H1 (cell line): ENCODE measurements at regions not wholly inside any gene's neighbourhood (a gene's known extent, or its start where the extent isn't known, plus 50 kb on each side); places are given as distances from the start of the nearest gene placed in this dataset.
A peak's percentile ranks its signal among the peaks of the same experiment; 100 is the strongest.

Experiments used
- CTCF ChIA-PET: fragments of 300-600 bp; sonication (Branson Sonifier 250); formaldehyde crosslinking; loops from one replicate; lab custom pipeline; 2021; ENCODE audit not compliant: partially characterized antibody; lab: Charles Lee
- POLR2A ChIA-PET: fragments of 300-600 bp; sonication (Branson Sonifier 250); formaldehyde crosslinking; loops from one replicate; lab custom pipeline; 2021; ENCODE audit warnings: inconsistent platforms; ENCODE audit not compliant: partially characterized antibody; lab: Charles Lee
- DNase-seq, 2 experiments: peaks; one replicate each; pipeline versions ENCODE4 v3.0.0 to v3.0.0-alpha.2; 2010 to 2022; ENCODE audit warnings: low spot score in 2 of 2, low read depth in 1 of 2, mixed read lengths in 1 of 2
- FAIRE-seq: peaks from 2 replicates; lab custom pipeline; 2011; peaks lifted over from hg19 to GRCh38; lab: Jason Lieb, UNC
- H2AFZ ChIP-seq: 2 replicates; pipeline ENCODE4 v1.8.1; 2012; ENCODE audit warnings: low read length, inconsistent platforms
- H2AK5ac ChIP-seq: 2 replicates; pipeline ENCODE4 v1.6.1; 2013; ENCODE audit warnings: low read depth, low read length
- H2BK120ac ChIP-seq: replicated peaks from 2 replicates; pipeline ENCODE3; 2013; ENCODE audit warnings: low read depth, low read length, inconsistent platforms
- H2BK12ac ChIP-seq: 2 replicates; pipeline ENCODE4 v1.6.1; 2013; ENCODE audit warnings: low read depth, low read length
- H2BK15ac ChIP-seq: 2 replicates; pipeline ENCODE4 v1.6.1; 2013; ENCODE audit warnings: low read length
- H2BK20ac ChIP-seq: 2 replicates; pipeline ENCODE4 v1.6.1; 2013; ENCODE audit warnings: low read length
- H2BK5ac ChIP-seq: 2 replicates; pipeline ENCODE4 v1.6.1; 2013; ENCODE audit warnings: low read depth, low read length
- H3K14ac ChIP-seq: 2 replicates; pipeline ENCODE4 v1.6.1; 2013; ENCODE audit warnings: inconsistent platforms; ENCODE audit not compliant: insufficient read length
- H3K18ac ChIP-seq: 2 replicates; pipeline ENCODE4 v1.6.1; 2013; ENCODE audit warnings: low read length; ENCODE audit errors: extremely low read depth
- H3K23ac ChIP-seq: 2 replicates; pipeline ENCODE4 v1.6.1; 2013; ENCODE audit warnings: inconsistent platforms; ENCODE audit not compliant: insufficient read length
- H3K23me2 ChIP-seq: 2 replicates; pipeline ENCODE4 v1.6.1; 2013; ENCODE audit warnings: low read depth, low read length
- H3K27ac ChIP-seq: 2 replicates; pipeline ENCODE4 v1.6.1; 2011; ENCODE audit warnings: low read depth, low read length, inconsistent platforms
- H3K27me3 ChIP-seq, 4 experiments: replicated peaks in 1 of 4; 1 replicate in 1 of 4; 2 replicates in 3 of 4; pipeline versions ENCODE4 v1.6.1 to v1.8.1; 2011 to 2013; ENCODE audit warnings: low read length in 3 of 4, mild to moderate bottlenecking in 3 of 4, inconsistent platforms in 2 of 4, mixed read lengths in 2 of 4, moderate library complexity in 1 of 4; ENCODE audit not compliant: control insufficient read depth in 3 of 4, insufficient read depth in 3 of 4; ENCODE audit errors: extremely low read depth in 1 of 4
- H3K36me3 ChIP-seq, 4 experiments: 2 replicates each; pipeline versions ENCODE4 v1.6.1 to v1.8.1; 2011 to 2013; ENCODE audit warnings: mild to moderate bottlenecking in 4 of 4, low read length in 3 of 4, moderate library complexity in 2 of 4, control low read depth in 1 of 4, inconsistent platforms in 1 of 4; ENCODE audit not compliant: insufficient read depth in 4 of 4, control insufficient read depth in 2 of 4
- H3K4ac ChIP-seq: replicated peaks from 2 replicates; pipeline ENCODE3; 2013; ENCODE audit warnings: low read length, low read depth, mixed read lengths, inconsistent platforms; ENCODE audit not compliant: insufficient read length
- H3K4me1 ChIP-seq, 4 experiments: replicated peaks in 1 of 4; 1 replicate in 1 of 4; 2 replicates in 3 of 4; pipeline versions ENCODE4 v1.6.1 to v1.8.1; 2011 to 2013; ENCODE audit warnings: low read length in 3 of 4, inconsistent platforms in 2 of 4, mixed read lengths in 1 of 4; ENCODE audit not compliant: insufficient read depth in 4 of 4, control insufficient read depth in 3 of 4
- H3K4me2 ChIP-seq, 2 experiments: 2 replicates each; pipeline versions ENCODE4 v1.6.1 to v1.8.1; 2011 to 2013; ENCODE audit warnings: low read depth in 2 of 2, low read length in 2 of 2, control low read depth in 1 of 2, inconsistent platforms in 1 of 2, mild to moderate bottlenecking in 1 of 2; ENCODE audit not compliant: insufficient read depth in 1 of 2
- H3K4me3 ChIP-seq, 4 experiments: fragments of 200-600, 300-600 bp in 1 of 4; sonication (generic), shearing (Covaris generic), sonication (Bioruptor Twin) in 1 of 4; 2 replicates each; pipeline versions ENCODE4 v1.5.1 to v1.8.1; 2011 to 2016; ENCODE audit warnings: low read length in 4 of 4, low read depth in 3 of 4, control low read depth in 2 of 4, inconsistent platforms in 2 of 4, mild to moderate bottlenecking in 2 of 4, mixed read lengths in 1 of 4, moderate library complexity in 1 of 4; ENCODE audit not compliant: insufficient read depth in 2 of 4; ENCODE audit errors: extremely low read depth in 1 of 4
- H3K56ac ChIP-seq: replicated peaks from 2 replicates; pipeline ENCODE3; 2013; ENCODE audit warnings: low read depth, mild to moderate bottlenecking, mixed read lengths, low read length, inconsistent platforms; ENCODE audit not compliant: insufficient read length
- H3K79me1 ChIP-seq: 2 replicates; pipeline ENCODE4 v1.6.1; 2013; ENCODE audit warnings: low read depth, low read length, control low read depth
- H3K79me2 ChIP-seq, 2 experiments: 2 replicates each; pipeline versions ENCODE4 v1.6.1 to v1.8.1; 2012 to 2013; ENCODE audit warnings: low read length in 2 of 2, mild to moderate bottlenecking in 2 of 2, inconsistent platforms in 1 of 2; ENCODE audit not compliant: insufficient read depth in 2 of 2, control insufficient read depth in 1 of 2
- H3K9ac ChIP-seq, 4 experiments: replicated peaks in 1 of 4; 1 replicate in 1 of 4; 2 replicates in 3 of 4; pipeline versions ENCODE4 v1.6.1 to v1.8.1; 2011 to 2013; ENCODE audit warnings: low read depth in 3 of 4, low read length in 3 of 4, control low read depth in 2 of 4, mild to moderate bottlenecking in 2 of 4, moderate library complexity in 2 of 4, inconsistent platforms in 1 of 4; ENCODE audit errors: extremely low read depth in 1 of 4
- H3K9me3 ChIP-seq, 2 experiments: 2 replicates each; pipeline versions ENCODE4 v1.6.1 to v1.8.1; 2012 to 2013; ENCODE audit warnings: mild to moderate bottlenecking in 2 of 2, moderate library complexity in 2 of 2, control low read depth in 1 of 2, inconsistent platforms in 1 of 2, low read depth in 1 of 2, low read length in 1 of 2, mixed read lengths in 1 of 2; ENCODE audit not compliant: insufficient read depth in 2 of 2
- H4K20me1 ChIP-seq, 2 experiments: replicated peaks in 1 of 2; 2 replicates each; pipeline versions ENCODE3 to v1.8.1; 2011 to 2013; ENCODE audit warnings: inconsistent platforms in 2 of 2, low read length in 2 of 2, mild to moderate bottlenecking in 1 of 2; ENCODE audit not compliant: insufficient read depth in 2 of 2, control insufficient read depth in 1 of 2
- H4K5ac ChIP-seq: 2 replicates; pipeline ENCODE4 v1.6.1; 2013; ENCODE audit warnings: low read length, low read depth, mixed read lengths, inconsistent platforms; ENCODE audit not compliant: insufficient read length
- H4K8ac ChIP-seq: 2 replicates; pipeline ENCODE4 v1.8.0; 2013; ENCODE audit warnings: mild to moderate bottlenecking, moderate library complexity, low read length, inconsistent platforms; ENCODE audit not compliant: insufficient read depth; ENCODE audit errors: extremely low read depth
- H4K91ac ChIP-seq: replicated peaks from 2 replicates; pipeline ENCODE3; 2013; ENCODE audit warnings: low read length, mixed read lengths, inconsistent platforms; ENCODE audit not compliant: insufficient read length
- CBX5 ChIP-seq: fragments of 300-800, 300-1000 bp; sonication (generic); IDR thresholded peaks from 2 replicates; pipeline ENCODE4 v1.7.1; 2016; ENCODE audit warnings: antibody characterized with exemption, low read length, low read depth
- CREB1 ChIP-seq: IDR thresholded peaks from 2 replicates; pipeline ENCODE4 v1.6.1; 2012; ENCODE audit warnings: inconsistent platforms
- GTF2F1 ChIP-seq: IDR thresholded peaks from 2 replicates; pipeline ENCODE4 v1.6.1; 2012; ENCODE audit warnings: low read depth, low read length, improper control_type of control experiment, borderline replicate concordance
- HDAC6 ChIP-seq: IDR thresholded peaks from one replicate; pipeline ENCODE4 v1.7.1; 2012; ENCODE audit warnings: low read depth, mild to moderate bottlenecking, inconsistent platforms, low read length, moderate library complexity
- KDM5A ChIP-seq: fragments of 200-600 bp; IDR thresholded peaks from 2 replicates; pipeline ENCODE4 v1.7.1; 2012; ENCODE audit warnings: mild to moderate bottlenecking, low read length, inconsistent platforms, mixed read lengths
- NANOG ChIP-seq: IDR thresholded peaks from 2 replicates; pipeline ENCODE4 v1.6.1; 2011; ENCODE audit warnings: low read length, low read depth, mild to moderate bottlenecking, inconsistent platforms; ENCODE audit not compliant: insufficient read depth, poor library complexity, severe bottlenecking
- NRF1 ChIP-seq: IDR thresholded peaks from 2 replicates; pipeline ENCODE4 v1.6.1; 2011; ENCODE audit warnings: mild to moderate bottlenecking, low read depth, low read length, improper control_type of control experiment
- RAD21 ChIP-seq, 2 experiments: IDR thresholded peaks in 1 of 2; conservative IDR thresholded peaks in 1 of 2; 2 replicates each; pipeline ENCODE4 v1.6.1; 2011; ENCODE audit warnings: low read depth in 2 of 2, low read length in 2 of 2, improper control_type of control experiment in 1 of 2, inconsistent platforms in 1 of 2, mild to moderate bottlenecking in 1 of 2, moderate library complexity in 1 of 2
- SIN3A ChIP-seq, 2 experiments: IDR thresholded peaks in 1 of 2; conservative IDR thresholded peaks in 1 of 2; 2 replicates each; pipeline ENCODE4 v1.6.1; 2011 to 2012; ENCODE audit warnings: low read length in 2 of 2, improper control_type of control experiment in 1 of 2, low read depth in 1 of 2, mild to moderate bottlenecking in 1 of 2
- SIX5 ChIP-seq: IDR thresholded peaks from 2 replicates; pipeline ENCODE4 v1.6.1; 2011; ENCODE audit warnings: mild to moderate bottlenecking, low read depth, low read length
- SP1 ChIP-seq: IDR thresholded peaks from 2 replicates; pipeline ENCODE4 v1.6.1; 2011; ENCODE audit warnings: low read depth, low read length
- SP4 ChIP-seq: IDR thresholded peaks from 2 replicates; pipeline ENCODE4 v1.6.1; 2012; ENCODE audit warnings: low read length, inconsistent platforms
- TAF7 ChIP-seq: optimal IDR thresholded peaks from 2 replicates; pipeline ENCODE3; 2011; ENCODE audit warnings: low read depth, mild to moderate bottlenecking, inconsistent platforms, low read length, moderate library complexity, borderline replicate concordance
- TBP ChIP-seq: IDR thresholded peaks from 2 replicates; pipeline ENCODE4 v1.6.1; 2011; ENCODE audit warnings: low read depth, low read length, improper control_type of control experiment
- YY1 ChIP-seq: IDR thresholded peaks from 2 replicates; pipeline ENCODE4 v1.6.1; 2011; ENCODE audit warnings: low read depth, mild to moderate bottlenecking, low read length
- WGBS, 2 experiments: shearing (Covaris generic) in 1 of 2; methylation state at CpG; one replicate each; pipeline versions ENCODE4 v1.1.6 to v1.1.7; 2013 to 2015; ENCODE audit warnings: low lambda C conversion rate in 2 of 2, mixed read lengths in 2 of 2, inconsistent platforms in 1 of 2, low coverage in 1 of 2, missing lambda C conversion rate in 1 of 2; ENCODE audit not compliant: insufficient replicate concordance in 2 of 2, insufficient coverage in 1 of 2, insufficient read length in 1 of 2; ENCODE audit errors: extremely low coverage in 1 of 2, missing lambda C conversion rate in 1 of 2; 5-methylcytosine and 5-hydroxymethylcytosine counted together

GRCh38 chr14:82720431-82720830 is 1186.8 kb upstream of the SEL1L start:
- DNase-seq (no peak), FAIRE-seq (no peak)
- Histone ChIP-seq H3K4me1 (no peaks in the 10 kb centered on the region), H3K4me2 (no peak overlapping the region), H3K79me2 (no peaks in the 10 kb centered on the region), H3K9me3 (no peaks in the 10 kb centered on the region), H3K27me3 (no peaks in the 10 kb centered on the region), H3K56ac (no peak overlapping the region), H3K14ac (no peak overlapping the region), H3K23ac (no peak overlapping the region), H2BK15ac (peak overlapping the region; percentile 83; the same call in 1 of the 2 replicates), H2BK12ac (no peak overlapping the region), H3K4me3 (no peak overlapping the region), H2BK20ac (no peak overlapping the region), H3K79me1 (no peaks in the 10 kb centered on the region), H4K91ac (no peak overlapping the region), H2AK5ac (peak overlapping the region; percentile 44; the same call in 1 of the 2 replicates), H4K5ac (no peak overlapping the region), H3K18ac (no peak overlapping the region), H4K20me1 (peaks cover 0 to 7% of the 10 kb centered on the region in 2 experiments), H3K4ac (no peak overlapping the region), H2AFZ (0 out of 2 replicates have a peak overlapping the region, but pooled peaks have one; percentile 35), H2BK120ac (no peak overlapping the region), H3K9ac (no peak overlapping the region), H2BK5ac (0 out of 2 replicates have a peak overlapping the region, but pooled peaks have one; percentile 36), H4K8ac (no peak overlapping the region), H3K23me2 (peaks cover 6% of the 10 kb centered on the region; the same call in 1 of the 2 replicates), H3K27ac (no peak overlapping the region), H3K36me3 (no peaks in the 10 kb centered on the region)
- CTCF ChIA-PET: interaction anchor here (1.2 to 1.3 kb wide), 2 partner anchors 9 to 131 kb away, joined by 3 to 4 read pairs; no protein-coding TSS in a partner anchor
- POLR2A ChIA-PET: no interaction called here
- 85% methylated on average over 3 of the region's 3 CpGs; no CpG with 5 or more reads in 1 of the 2 experiments for WGBS, 2 experiments
- TF ChIP-seq SIX5 (no peak), NRF1 (no peak), KDM5A (no peak), SP1 (no peak), YY1 (no peak), TBP (no peak), CBX5 (no peak), NANOG (no peak), RAD21 (IDR thresholded peaks at IDR 0.05 in 1 of 2, conservative IDR thresholded peaks at IDR 0.05 in 1 of 2; ENCODE audit: low read depth in 2 of 2, low read length in 2 of 2) (no peak), GTF2F1 (no peak), CREB1 (no peak), TAF7 (no peak), HDAC6 (no peak), SP4 (no peak), SIN3A (conservative IDR thresholded peaks at IDR 0.05 in 1 of 2, IDR thresholded peaks at IDR 0.05 in 1 of 2; ENCODE audit: low read depth in 1 of 2, low read length in 2 of 2) (no peak)
